Large intestine (tissue), 3 donors: ENCODE measurements at regions not wholly inside any gene's neighbourhood (a gene's known extent, or its start where the extent isn't known, plus 50 kb on each side); places are given as distances from the start of the nearest gene placed in this dataset.
A peak's percentile ranks its signal among the peaks of the same experiment; 100 is the strongest.

Experiments used
- DNase-seq, 2 donors: peaks; one replicate each; pipeline versions ENCODE4 v3.0.0 to v3.0.0-alpha.2; 2013
- H3K27ac ChIP-seq: one replicate; pipeline ENCODE4 v1.5.1; 2013; ENCODE audit warnings: low read length
- H3K27me3 ChIP-seq: 2 replicates; pipeline ENCODE4 v1.6.1; 2013; ENCODE audit warnings: low read length; ENCODE audit not compliant: control insufficient read depth, insufficient read depth
- H3K36me3 ChIP-seq: 2 replicates; pipeline ENCODE4 v1.6.1; 2013; ENCODE audit warnings: low read length; ENCODE audit not compliant: control insufficient read depth, insufficient read depth
- H3K4me1 ChIP-seq: one replicate; pipeline ENCODE4 v1.6.1; 2013; ENCODE audit warnings: low read length; ENCODE audit not compliant: control insufficient read depth, insufficient read depth
- H3K4me3 ChIP-seq: one replicate; pipeline ENCODE4 v1.5.1; 2013; ENCODE audit warnings: low read length
- H3K9me3 ChIP-seq: one replicate; pipeline ENCODE4 v1.6.1; 2013; ENCODE audit warnings: mild to moderate bottlenecking, low read depth, low read length, moderate library complexity; ENCODE audit not compliant: control insufficient read depth
- WGBS: methylation state at CpG from one replicate; pipeline ENCODE4 v1.1.5; 2013; ENCODE audit warnings: low lambda C conversion rate; ENCODE audit not compliant: insufficient coverage; 5-methylcytosine and 5-hydroxymethylcytosine counted together

DNA sequence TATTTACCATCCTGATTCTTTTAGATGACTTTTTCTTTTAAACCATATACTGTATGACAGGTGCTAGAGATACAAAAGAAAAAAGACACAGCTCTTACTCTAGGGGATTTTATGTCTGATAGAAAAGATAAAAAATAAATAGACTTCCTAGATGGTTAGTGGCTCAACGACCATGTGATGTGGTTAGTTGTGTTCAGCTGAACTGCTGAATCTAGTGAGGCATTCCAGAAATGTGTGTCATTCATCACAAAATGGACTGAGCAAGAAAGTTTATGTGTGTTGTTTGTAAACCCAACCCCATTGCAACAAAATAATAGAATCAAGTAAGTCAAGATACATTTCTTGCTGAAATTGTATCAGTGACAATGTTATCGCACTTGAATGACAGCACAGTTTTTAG, 205.8 kb upstream of the LYPLAL1 start:
- no peak overlapping the region for H3K27ac ChIP-seq
- no peaks in the 10 kb centered on the region for H3K4me1 ChIP-seq
- H3K36me3 ChIP-seq = no peaks in the 10 kb centered on the region
- DNase-seq = no peak
- H3K27me3 ChIP-seq = no peaks in the 10 kb centered on the region
- WGBS = no CpG with 5 or more reads among the region's 2 CpGs
- no peaks in the 10 kb centered on the region for H3K9me3 ChIP-seq
- no peak overlapping the region for H3K4me3 ChIP-seq

GRCh38 chr1:218969006-218969405, 204.7 kb upstream of the LYPLAL1 start:
- no peak for DNase-seq
- Histone ChIP-seq H3K4me1 (no peaks in the 10 kb centered on the region), H3K27ac (no peak overlapping the region), H3K27me3 (no peaks in the 10 kb centered on the region), H3K9me3 (no peaks in the 10 kb centered on the region), H3K4me3 (no peak overlapping the region), H3K36me3 (no peaks in the 10 kb centered on the region)
- WGBS = no CpG with 5 or more reads among the region's 1 CpG

DNA sequence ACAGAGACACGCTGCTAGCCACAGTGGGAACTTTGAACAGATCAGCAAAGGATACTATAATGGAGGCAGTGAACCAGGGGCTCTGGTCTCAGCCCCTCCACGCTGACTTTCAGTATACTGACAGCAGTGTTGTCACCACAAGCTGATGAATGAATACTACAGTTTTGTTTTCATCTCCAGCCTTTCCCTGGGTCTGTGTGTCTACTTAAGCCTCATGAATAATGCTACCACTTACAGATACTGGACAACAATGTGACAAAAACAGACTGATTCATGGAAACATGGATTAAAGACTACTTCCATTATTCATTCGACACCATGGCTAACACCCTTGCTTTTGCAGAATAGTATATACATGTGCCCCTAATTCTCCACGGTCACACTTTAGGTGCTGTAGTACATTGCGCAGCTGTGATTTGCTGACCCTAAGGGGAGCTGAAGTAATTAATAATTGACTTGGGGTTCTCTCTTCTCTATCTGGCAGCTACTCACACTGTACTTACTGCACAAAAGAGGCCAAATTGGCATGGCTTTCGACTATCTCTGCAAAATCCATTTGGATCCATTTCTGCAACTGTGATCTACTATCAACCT, 203.2 kb upstream of the LYPLAL1 start:
- Histone ChIP-seq H3K36me3 (no peaks in the 10 kb centered on the region), H3K4me3 (no peak overlapping the region), H3K4me1 (peaks cover 2% of the 10 kb centered on the region), H3K9me3 (no peaks in the 10 kb centered on the region), H3K27ac (no peak overlapping the region), H3K27me3 (no peaks in the 10 kb centered on the region)
- no peak for DNase-seq
- WGBS = no CpG with 5 or more reads among the region's 6 CpGs

GRCh38 chr1:218971156-218971555, 202.5 kb upstream of the LYPLAL1 start:
- peak; percentile 16 to 32 for DNase-seq
- Histone ChIP-seq H3K4me3 (no peak overlapping the region), H3K27me3 (no peaks in the 10 kb centered on the region), H3K9me3 (no peaks in the 10 kb centered on the region), H3K4me1 (peaks cover 2% of the 10 kb centered on the region), H3K36me3 (no peaks in the 10 kb centered on the region), H3K27ac (no peak overlapping the region)
- WGBS = no CpG with 5 or more reads among the region's 1 CpG

- no peaks in the 10 kb centered on the region for H3K27me3 ChIP-seq
- H3K4me1 ChIP-seq = no peaks in the 10 kb centered on the region
- WGBS = 88% methylated on average over 1 of the region's 2 CpGs
- DNase-seq = no peak
- H3K4me3 ChIP-seq = no peak overlapping the region
- no peaks in the 10 kb centered on the region for H3K9me3 ChIP-seq
- H3K36me3 ChIP-seq = no peaks in the 10 kb centered on the region
- H3K27ac ChIP-seq = no peak overlapping the region
These were observed 192.8 kb upstream of the LYPLAL1 start for GRCh38 chr1:218980881-218981280.

GRCh38 chr1:218982482-218982881, 191.2 kb upstream of the LYPLAL1 start:
- no peak for DNase-seq
- Histone ChIP-seq H3K27me3 (no peaks in the 10 kb centered on the region), H3K9me3 (no peaks in the 10 kb centered on the region), H3K27ac (no peak overlapping the region), H3K4me3 (no peak overlapping the region), H3K4me1 (no peaks in the 10 kb centered on the region), H3K36me3 (no peaks in the 10 kb centered on the region)
- WGBS = no CpG with 5 or more reads among the region's 6 CpGs

DNA sequence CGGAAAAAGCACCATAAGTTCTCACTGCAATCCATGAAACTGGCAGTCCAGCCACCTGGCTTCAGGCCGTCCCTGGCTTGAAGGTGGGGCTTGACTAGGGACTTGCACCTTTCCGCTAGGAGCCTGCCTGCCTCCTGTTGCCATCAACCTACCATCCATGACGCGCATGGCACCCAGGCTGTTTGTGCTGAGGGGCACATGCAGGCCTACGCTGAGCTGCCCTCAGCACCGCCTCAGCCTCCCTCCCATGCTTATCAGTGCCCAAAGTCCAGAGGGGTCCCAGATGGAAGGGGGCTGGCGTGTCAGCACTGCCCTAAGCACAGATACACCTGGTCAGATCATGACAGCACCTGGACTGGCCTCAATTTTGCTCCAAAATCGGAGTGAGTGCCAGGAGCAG, 190.2 kb upstream of the LYPLAL1 start:
- H3K36me3 ChIP-seq = no peaks in the 10 kb centered on the region
- H3K27ac ChIP-seq = no peak overlapping the region
- whole genome bisulfite sequencing = no CpG with 5 or more reads among the region's 9 CpGs
- no peaks in the 10 kb centered on the region for H3K27me3 ChIP-seq
- no peak overlapping the region for H3K4me3 ChIP-seq
- DNase-seq = no peak
- H3K4me1 ChIP-seq = no peaks in the 10 kb centered on the region
- H3K9me3 ChIP-seq = no peaks in the 10 kb centered on the region

- WGBS = 100% methylated on average over 1 of the region's 4 CpGs
- H3K4me1 ChIP-seq = no peaks in the 10 kb centered on the region
- no peaks in the 10 kb centered on the region for H3K36me3 ChIP-seq
- no peak overlapping the region for H3K27ac ChIP-seq
- H3K27me3 ChIP-seq = no peaks in the 10 kb centered on the region
- no peaks in the 10 kb centered on the region for H3K9me3 ChIP-seq
- H3K4me3 ChIP-seq = no peak overlapping the region
- no peak for DNase-seq
These were observed 189.8 kb upstream of the LYPLAL1 start for GRCh38 chr1:218983848-218984247.

DNA sequence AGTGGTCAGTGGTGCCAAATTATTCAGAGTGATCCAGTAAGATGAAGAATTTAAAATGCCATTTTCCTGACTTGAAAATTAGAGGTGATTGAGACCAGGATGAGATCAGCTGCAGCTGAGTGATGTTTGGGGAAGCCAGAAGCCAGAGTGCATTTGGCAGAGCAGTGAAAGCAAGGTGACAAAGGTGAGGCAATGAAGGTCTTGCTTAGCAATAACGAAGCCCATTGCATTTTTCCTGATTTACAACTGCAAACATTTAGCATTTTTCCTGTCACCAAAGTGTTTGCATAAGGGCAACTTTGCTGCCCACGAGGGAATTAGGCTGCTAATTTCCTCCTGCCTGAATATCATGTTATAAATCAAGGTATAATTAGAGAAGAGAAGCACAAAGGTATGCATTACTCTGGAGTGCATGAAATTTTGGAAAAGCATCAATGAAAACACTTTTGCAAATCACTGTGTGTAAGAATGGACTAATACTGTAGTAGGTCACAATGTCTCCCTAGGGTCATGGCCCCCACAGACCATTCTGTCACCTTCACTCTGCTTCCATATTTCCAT, 188.2 kb upstream of the LYPLAL1 start:
- no CpG with 5 or more reads among the region's 2 CpGs for WGBS
- no peaks in the 10 kb centered on the region for H3K36me3 ChIP-seq
- no peaks in the 10 kb centered on the region for H3K4me1 ChIP-seq
- no peaks in the 10 kb centered on the region for H3K9me3 ChIP-seq
- no peak for DNase-seq
- no peak overlapping the region for H3K4me3 ChIP-seq
- no peaks in the 10 kb centered on the region for H3K27me3 ChIP-seq
- H3K27ac ChIP-seq = no peak overlapping the region

GRCh38 chr1:218986816-218987215, 186.9 kb upstream of the LYPLAL1 start:
- 100% methylated on average over 1 of the region's 3 CpGs for WGBS
- no peak for DNase-seq

GRCh38 chr1:218990019-218990418, 183.7 kb upstream of the LYPLAL1 start:
- Histone ChIP-seq H3K27me3 (no peaks in the 10 kb centered on the region), H3K9me3 (no peaks in the 10 kb centered on the region), H3K4me3 (no peak overlapping the region), H3K36me3 (no peaks in the 10 kb centered on the region), H3K4me1 (no peaks in the 10 kb centered on the region), H3K27ac (no peak overlapping the region)
- DNase-seq = no peak
- WGBS = no CpG with 5 or more reads among the region's 1 CpG

More at GRCh38 chr1:218986816-218987215, 186.9 kb upstream of the LYPLAL1 start:
- Histone ChIP-seq H3K4me3 (no peak overlapping the region), H3K36me3 (no peaks in the 10 kb centered on the region), H3K4me1 (no peaks in the 10 kb centered on the region), H3K27ac (no peak overlapping the region), H3K9me3 (no peaks in the 10 kb centered on the region), H3K27me3 (no peaks in the 10 kb centered on the region)
